GM19023 (cell line): ENCODE measurements at regions not wholly inside any gene's neighbourhood (a gene's known extent, or its start where the extent isn't known, plus 50 kb on each side); places are given as distances from the start of the nearest gene placed in this dataset.

Experiments
- ATAC-seq: cut with Tn5 transposase; IDR thresholded peaks from one replicate; pipeline ENCODE4 v1.9.1; 2021; ENCODE audit warnings: mild to moderate bottlenecking, moderate library complexity; ENCODE audit not compliant: unreplicated experiment

- no peak for ATAC-seq
Observed at GRCh38 chr2:83085869-83086268, 1373.2 kb downstream of the SUCLG1 start.

GRCh38 chr2:83081826-83082690 lies 1377.0 kb downstream of the SUCLG1 start:
- ATAC-seq, result no peak

- no peak for ATAC-seq
Observed at GRCh38 chr2:83079007-83079406, 1380.1 kb downstream of the SUCLG1 start.

GRCh38 chr2:83072767-83073166 lies 1386.3 kb downstream of the SUCLG1 start:
- no peak for ATAC-seq

GRCh38 chr2:83071914-83072313 lies 1387.2 kb downstream of the SUCLG1 start:
- no peak for ATAC-seq

GRCh38 chr2:83071352-83071751 lies 1387.7 kb downstream of the SUCLG1 start:
- ATAC-seq, result no peak

GRCh38 chr2:83069724-83070123 lies 1389.4 kb downstream of the SUCLG1 start:
- no peak for ATAC-seq

GRCh38 chr2:83068714-83069113 lies 1390.4 kb downstream of the SUCLG1 start:
- no peak for ATAC-seq

- ATAC-seq, result no peak
Observed at GRCh38 chr2:83067947-83068346, 1391.1 kb downstream of the SUCLG1 start.

GRCh38 chr2:83063933-83064332 lies 1395.1 kb downstream of the SUCLG1 start:
- ATAC-seq, result no peak

GRCh38 chr2:83063511-83063910 lies 1395.6 kb downstream of the SUCLG1 start:
- ATAC-seq, result no peak

- no peak for ATAC-seq
Observed at GRCh38 chr2:83058683-83059082, 1400.4 kb downstream of the SUCLG1 start.

GRCh38 chr2:83055376-83056010 lies 1403.6 kb downstream of the SUCLG1 start:
- ATAC-seq, result no peak

- no peak for ATAC-seq
Observed at GRCh38 chr2:83054751-83055150, 1404.3 kb downstream of the SUCLG1 start.

GRCh38 chr2:83051538-83052170 lies 1407.4 kb downstream of the SUCLG1 start:
- no peak for ATAC-seq

- ATAC-seq, result no peak
Observed at GRCh38 chr2:83042053-83042452, 1417.0 kb downstream of the SUCLG1 start.

GRCh38 chr2:83022631-83023210 lies 1436.4 kb downstream of the SUCLG1 start:
- ATAC-seq, result no peak

GRCh38 chr2:83017366-83018090 lies 1441.6 kb downstream of the SUCLG1 start:
- no peak for ATAC-seq

GRCh38 chr2:83016343-83017110 lies 1442.6 kb downstream of the SUCLG1 start:
- ATAC-seq, result no peak

GRCh38 chr2:83015900-83016299 lies 1443.2 kb downstream of the SUCLG1 start:
- ATAC-seq, result no peak
